ENCODE measurements at regions not wholly inside any gene's neighbourhood (a gene's known extent, or its start where the extent isn't known, plus 50 kb on each side); places are given as distances from the start of the nearest gene placed in this dataset.
A peak's percentile ranks its signal among the peaks of the same experiment; 100 is the strongest.

- DNase-seq (ENCODE audit: low spot score): no peak
Measured at GRCh38 chr22:47836957-47837356, 1074.5 kb downstream of the TBC1D22A start.

- no peak for DNase-seq (ENCODE audit: low spot score)
Measured at GRCh38 chr22:47835726-47836125, 1073.3 kb downstream of the TBC1D22A start.

- DNase-seq (ENCODE audit: low spot score): no peak
Measured at GRCh38 chr22:47826016-47826415, 1063.6 kb downstream of the TBC1D22A start.

GRCh38 chr22:47822422-47822821, 1060.0 kb downstream of the TBC1D22A start:
- no peak for DNase-seq (ENCODE audit: low spot score)

- peak; percentile 15 for DNase-seq (ENCODE audit: low spot score)
Measured at GRCh38 chr22:47818496-47818895, 1056.0 kb downstream of the TBC1D22A start.

- DNase-seq (ENCODE audit: low spot score): no peak
Measured at GRCh38 chr22:47817380-47817779, 1054.9 kb downstream of the TBC1D22A start.

GRCh38 chr22:47816863-47817210, 1054.4 kb downstream of the TBC1D22A start:
- DNase-seq (ENCODE audit: low spot score): peak; percentile 29

GRCh38 chr22:47816121-47816862, 1053.8 kb downstream of the TBC1D22A start:
- peak; percentile 26 for DNase-seq (ENCODE audit: low spot score)

GRCh38 chr22:47814474-47814873, 1052.0 kb downstream of the TBC1D22A start:
- DNase-seq (ENCODE audit: low spot score): no peak

- DNase-seq (ENCODE audit: low spot score): peak; percentile 41
Measured at GRCh38 chr22:47813661-47814060, 1051.2 kb downstream of the TBC1D22A start.

GRCh38 chr22:47811971-47812370, 1049.5 kb downstream of the TBC1D22A start:
- peak; percentile 25 for DNase-seq (ENCODE audit: low spot score)

- peak; percentile 38 for DNase-seq (ENCODE audit: low spot score)
Measured at GRCh38 chr22:47810505-47811500, 1048.4 kb downstream of the TBC1D22A start.

- peak; percentile 39 for DNase-seq (ENCODE audit: low spot score)
Measured at GRCh38 chr22:47808886-47809620, 1046.6 kb downstream of the TBC1D22A start.

GRCh38 chr22:47808236-47808635, 1045.8 kb downstream of the TBC1D22A start:
- DNase-seq (ENCODE audit: low spot score): peak; percentile 34

GRCh38 chr22:47807506-47807905, 1045.1 kb downstream of the TBC1D22A start:
- peak; percentile 16 for DNase-seq (ENCODE audit: low spot score)

GRCh38 chr22:47806894-47807293, 1044.4 kb downstream of the TBC1D22A start:
- DNase-seq (ENCODE audit: low spot score): peak; percentile 23

GRCh38 chr22:47805394-47805935, 1043.0 kb downstream of the TBC1D22A start:
- DNase-seq (ENCODE audit: low spot score): no peak

GRCh38 chr22:47804281-47804680, 1041.8 kb downstream of the TBC1D22A start:
- no peak for DNase-seq (ENCODE audit: low spot score)

GRCh38 chr22:47802421-47802820, 1040.0 kb downstream of the TBC1D22A start:
- peak; percentile 28 for DNase-seq (ENCODE audit: low spot score)

- peak; percentile 41 for DNase-seq (ENCODE audit: low spot score)
Measured at GRCh38 chr22:47801541-47802245, 1039.2 kb downstream of the TBC1D22A start.

- DNase-seq (ENCODE audit: low spot score): peak; percentile 21
Measured at GRCh38 chr22:47798229-47798628, 1035.8 kb downstream of the TBC1D22A start.
